Keratinocyte (primary cell): ENCODE measurements at regions not wholly inside any gene's neighbourhood (a gene's known extent, or its start where the extent isn't known, plus 50 kb on each side); places are given as distances from the start of the nearest gene placed in this dataset.

Experiments used
- DNase-seq: peaks from one replicate; pipeline ENCODE4 v3.0.0-alpha.2; 2011; ENCODE audit warnings: low read depth, missing footprints, low spot score
- FAIRE-seq: peaks from 2 replicates; lab custom pipeline; 2011; peaks lifted over from hg19 to GRCh38; lab: Jason Lieb, UNC
- H2AFZ ChIP-seq: 2 replicates; pipeline ENCODE4 v1.6.0; 2012; ENCODE audit warnings: low read length, control low read depth, inconsistent platforms; ENCODE audit not compliant: control insufficient read depth
- H3K27ac ChIP-seq: 2 replicates; pipeline ENCODE4 v1.5.1; 2011; ENCODE audit warnings: low read length; ENCODE audit not compliant: control insufficient read depth, insufficient read depth
- H3K27me3 ChIP-seq: 3 replicates; pipeline ENCODE4 v1.6.0; 2011; ENCODE audit warnings: low read length; ENCODE audit not compliant: control insufficient read depth, insufficient read depth; ENCODE audit errors: extremely low read depth
- H3K36me3 ChIP-seq, 2 experiments: 2 replicates in 1 of 2; 3 replicates in 1 of 2; pipeline ENCODE4 v1.5.1; 2011; ENCODE audit warnings: low read length in 2 of 2, mild to moderate bottlenecking in 1 of 2; ENCODE audit not compliant: control insufficient read depth in 2 of 2, insufficient read depth in 2 of 2; ENCODE audit errors: extremely low read depth in 1 of 2
- H3K4me1 ChIP-seq: 3 replicates; pipeline ENCODE4 v1.5.1; 2011; ENCODE audit warnings: low read length; ENCODE audit not compliant: control insufficient read depth, insufficient read depth; ENCODE audit errors: extremely low read depth
- H3K4me2 ChIP-seq: 3 replicates; pipeline ENCODE4 v1.6.0; 2011; ENCODE audit warnings: low read depth, low read length; ENCODE audit not compliant: control insufficient read depth, insufficient read depth; ENCODE audit errors: extremely low read depth
- H3K4me3 ChIP-seq, 3 experiments: fragments of 200-600 bp in 1 of 3; sonication (generic) in 1 of 3; 2 replicates in 2 of 3; 3 replicates in 1 of 3; pipeline ENCODE4 v1.5.1; 2011 to 2016; ENCODE audit warnings: low read length in 3 of 3, mild to moderate bottlenecking in 3 of 3, control low read depth in 2 of 3, inconsistent platforms in 1 of 3, low read depth in 1 of 3, mixed read lengths in 1 of 3, mixed run types in 1 of 3, moderate library complexity in 1 of 3; ENCODE audit not compliant: control insufficient read depth in 2 of 3, insufficient read depth in 2 of 3; ENCODE audit errors: extremely low read depth in 1 of 3
- H3K79me2 ChIP-seq: 2 replicates; pipeline ENCODE4 v1.6.0; 2012; ENCODE audit warnings: low read length; ENCODE audit not compliant: control insufficient read depth, insufficient read depth
- H3K9ac ChIP-seq: 3 replicates; pipeline ENCODE4 v1.6.0; 2011; ENCODE audit warnings: low read length; ENCODE audit not compliant: control insufficient read depth, insufficient read depth; ENCODE audit errors: extremely low read depth
- H3K9me1 ChIP-seq: 3 replicates; pipeline ENCODE4 v1.6.0; 2011; ENCODE audit warnings: low read length; ENCODE audit not compliant: control insufficient read depth, insufficient read depth; ENCODE audit errors: extremely low read depth
- H3K9me3 ChIP-seq: 2 replicates; pipeline ENCODE4 v1.5.1; 2012; ENCODE audit warnings: low read depth, low read length; ENCODE audit not compliant: control insufficient read depth
- H4K20me1 ChIP-seq: 3 replicates; pipeline ENCODE4 v1.6.0; 2011; ENCODE audit warnings: low read length; ENCODE audit not compliant: control insufficient read depth, insufficient read depth; ENCODE audit errors: extremely low read depth
- CTCF ChIP-seq, 3 experiments: IDR thresholded peaks in 1 of 3; conservative IDR thresholded peaks in 1 of 3; optimal IDR thresholded peaks in 1 of 3; 2 replicates in 2 of 3; 3 replicates in 1 of 3; pipeline versions ENCODE3 to v1.5.1; 2011; ENCODE audit warnings: low read length in 3 of 3, mild to moderate bottlenecking in 3 of 3, moderate library complexity in 2 of 3, control low read depth in 1 of 3, inconsistent platforms in 1 of 3; ENCODE audit not compliant: insufficient read depth in 2 of 3; ENCODE audit errors: extremely low read depth in 1 of 3
- EZH2 ChIP-seq: IDR thresholded peaks from one replicate; pipeline ENCODE4 v1.6.1; 2012; ENCODE audit warnings: inconsistent platforms, mild to moderate bottlenecking, low read length, moderate library complexity
- dilution Hi-C: fragments of 300-500 bp; cut with MboI; formaldehyde crosslinking; loops from one replicate; pipeline ENCODE4 v1.7.0; 2020; ENCODE audit warnings: low sequenced_read_pairs; ENCODE audit not compliant: extremely low pct_ligation_motif_present

- no peaks in the 10 kb centered on the region for H3K79me2 ChIP-seq
- DNase-seq (no peak), FAIRE-seq (no peak)
- no peaks in the 10 kb centered on the region for H4K20me1 ChIP-seq
- no peaks in the 10 kb centered on the region for H3K36me3 ChIP-seq
- H3K9me3 ChIP-seq = no peaks in the 10 kb centered on the region
- H3K9ac ChIP-seq = no peak overlapping the region
- no peak overlapping the region for H3K4me2 ChIP-seq
- no peaks in the 10 kb centered on the region for H3K27me3 ChIP-seq
- TF ChIP-seq EZH2 (no peak), CTCF (optimal IDR thresholded peaks at IDR 0.05 in 1 of 3, IDR thresholded peaks at IDR 0.05 in 1 of 3, conservative IDR thresholded peaks at IDR 0.05 in 1 of 3; ENCODE audit: extremely low read depth in 1 of 3, insufficient read depth in 2 of 3, low read length in 3 of 3) (no peak)
- H3K9me1 ChIP-seq = no peaks in the 10 kb centered on the region
- no peak overlapping the region for H3K4me3 ChIP-seq
- H3K27ac ChIP-seq = no peak overlapping the region
- dilution Hi-C loops = no loop called here
- no peak overlapping the region for H2AFZ ChIP-seq
- peaks cover 5% of the 10 kb centered on the region for H3K4me1 ChIP-seq
These were observed 121.5 kb upstream of the CTAGE1 start for GRCh38 chr18:22539051-22539765.

GRCh38 chr18:22541232-22541631 is 123.5 kb upstream of the CTAGE1 start:
- Histone ChIP-seq H3K9ac (no peak overlapping the region), H3K27me3 (no peaks in the 10 kb centered on the region), H2AFZ (no peak overlapping the region), H3K9me1 (no peaks in the 10 kb centered on the region), H3K36me3 (no peaks in the 10 kb centered on the region), H3K4me2 (no peak overlapping the region), H3K9me3 (no peaks in the 10 kb centered on the region), H4K20me1 (no peaks in the 10 kb centered on the region), H3K4me1 (peaks cover 5% of the 10 kb centered on the region), H3K4me3 (no peak overlapping the region), H3K79me2 (no peaks in the 10 kb centered on the region), H3K27ac (no peak overlapping the region)
- dilution Hi-C loops = no loop called here
- FAIRE-seq = no peak
- no peak for DNase-seq
- TF ChIP-seq EZH2 (no peak), CTCF (optimal IDR thresholded peaks at IDR 0.05 in 1 of 3, IDR thresholded peaks at IDR 0.05 in 1 of 3, conservative IDR thresholded peaks at IDR 0.05 in 1 of 3; ENCODE audit: extremely low read depth in 1 of 3, insufficient read depth in 2 of 3, low read length in 3 of 3) (no peak)
